A673 (cell line): ENCODE measurements at regions not wholly inside any gene's neighbourhood (a gene's known extent, or its start where the extent isn't known, plus 50 kb on each side); places are given as distances from the start of the nearest gene placed in this dataset.

ENCODE experiments used
- BruUV-seq: library from RNA; stranded (reverse); fragments of 400-500 nt; replicated peaks from 2 replicates; lab custom pipeline; 2021; lab: Mats Ljungman, UMichigan
- CTCF ChIA-PET: fragments of 300-600 bp; sonication (Branson Sonifier 250); formaldehyde crosslinking; loops from one replicate; lab custom pipeline; 2022; ENCODE audit warnings: antibody characterized with exemption; lab: Charles Lee
- POLR2A ChIA-PET: fragments of 300-600 bp; sonication (Branson Sonifier 250); formaldehyde crosslinking; loops from one replicate; lab custom pipeline; 2022; ENCODE audit warnings: antibody characterized with exemption; ENCODE audit not compliant: low non-redundant PET; lab: Charles Lee
- DNase-seq: peaks from one replicate; pipeline ENCODE4 v3.0.0-alpha.2; 2015; ENCODE audit warnings: low spot score
- H3K27ac ChIP-seq: fragments of 200-600 bp; sonication (generic); 2 replicates; pipeline ENCODE4 v1.5.1; 2016; ENCODE audit warnings: mixed run types, low read depth, mild to moderate bottlenecking, mixed read lengths, antibody characterized with exemption, low read length; ENCODE audit not compliant: poor library complexity, severe bottlenecking
- H3K27me3 ChIP-seq: fragments of 200-600 bp; sonication (generic); replicated peaks from 2 replicates; pipeline ENCODE4 v1.6.1; 2017; ENCODE audit warnings: mixed run types, low read depth, mild to moderate bottlenecking, mixed read lengths, antibody characterized with exemption, low read length; ENCODE audit not compliant: insufficient read depth, poor library complexity
- H3K36me3 ChIP-seq: fragments of 200-600 bp; sonication (generic); 2 replicates; pipeline ENCODE4 v1.6.1; 2016; ENCODE audit warnings: mixed run types, mild to moderate bottlenecking, mixed read lengths, antibody characterized with exemption, low read length; ENCODE audit not compliant: insufficient read depth, poor library complexity, severe bottlenecking
- H3K4me1 ChIP-seq: fragments of 200-600 bp; sonication (generic); 2 replicates; pipeline ENCODE4 v1.6.1; 2017; ENCODE audit warnings: mixed run types, mild to moderate bottlenecking, mixed read lengths, antibody characterized with exemption, low read length; ENCODE audit not compliant: insufficient read depth, poor library complexity, severe bottlenecking
- H3K4me3 ChIP-seq: fragments of 200-600 bp; sonication (generic); 2 replicates; pipeline ENCODE4 v1.5.1; 2016; ENCODE audit warnings: low read depth, mixed run types, mild to moderate bottlenecking, mixed read lengths, low read length; ENCODE audit not compliant: poor library complexity, severe bottlenecking
- H3K9me3 ChIP-seq: fragments of 200-600 bp; sonication (generic); 2 replicates; pipeline ENCODE4 v1.6.1; 2016; ENCODE audit warnings: mixed run types, low read depth, mild to moderate bottlenecking, mixed read lengths, antibody characterized with exemption, low read length; ENCODE audit not compliant: poor library complexity, severe bottlenecking
- EZH2 ChIP-seq: fragments of 200-600 bp; sonication (generic); IDR thresholded peaks from 2 replicates; pipeline ENCODE4 v1.6.1; 2017; ENCODE audit warnings: borderline replicate concordance, low read depth, mild to moderate bottlenecking, mixed read lengths, antibody characterized with exemption, low read length; ENCODE audit not compliant: poor library complexity, severe bottlenecking
- intact Hi-C: fragments of 100-400 bp; cut with micrococcal nuclease; formaldehyde crosslinking; loops from one replicate; pipeline ENCODE4 v1.10.0; 2022; ENCODE audit not compliant: unreplicated experiment
- TF ChIP-seq, protein P1 (sequence below): fragments of 300-800, 200-600 bp; sonication (generic); conservative IDR thresholded peaks from 2 replicates; pipeline ENCODE4 v1.5.1; 2017; ENCODE audit warnings: low read depth, mild to moderate bottlenecking, antibody characterized with exemption, low read length, moderate library complexity, mixed read lengths

GRCh38 chr7:51607447-51607846 is 290.8 kb upstream of the COBL start:
- Histone ChIP-seq H3K27ac (no peak overlapping the region), H3K9me3 (peaks cover 14% of the 10 kb centered on the region), H3K4me1 (no peaks in the 10 kb centered on the region), H3K36me3 (no peaks in the 10 kb centered on the region), H3K27me3 (no peaks in the 10 kb centered on the region), H3K4me3 (no peak overlapping the region)
- TF ChIP-seq EZH2: no peak
- TF ChIP-seq, protein P1, sequence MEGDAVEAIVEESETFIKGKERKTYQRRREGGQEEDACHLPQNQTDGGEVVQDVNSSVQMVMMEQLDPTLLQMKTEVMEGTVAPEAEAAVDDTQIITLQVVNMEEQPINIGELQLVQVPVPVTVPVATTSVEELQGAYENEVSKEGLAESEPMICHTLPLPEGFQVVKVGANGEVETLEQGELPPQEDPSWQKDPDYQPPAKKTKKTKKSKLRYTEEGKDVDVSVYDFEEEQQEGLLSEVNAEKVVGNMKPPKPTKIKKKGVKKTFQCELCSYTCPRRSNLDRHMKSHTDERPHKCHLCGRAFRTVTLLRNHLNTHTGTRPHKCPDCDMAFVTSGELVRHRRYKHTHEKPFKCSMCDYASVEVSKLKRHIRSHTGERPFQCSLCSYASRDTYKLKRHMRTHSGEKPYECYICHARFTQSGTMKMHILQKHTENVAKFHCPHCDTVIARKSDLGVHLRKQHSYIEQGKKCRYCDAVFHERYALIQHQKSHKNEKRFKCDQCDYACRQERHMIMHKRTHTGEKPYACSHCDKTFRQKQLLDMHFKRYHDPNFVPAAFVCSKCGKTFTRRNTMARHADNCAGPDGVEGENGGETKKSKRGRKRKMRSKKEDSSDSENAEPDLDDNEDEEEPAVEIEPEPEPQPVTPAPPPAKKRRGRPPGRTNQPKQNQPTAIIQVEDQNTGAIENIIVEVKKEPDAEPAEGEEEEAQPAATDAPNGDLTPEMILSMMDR: no peak
- DNase-seq: no peak
- intact Hi-C loops: no loop called here
- ChIA-PET POLR2A (no interaction called here), CTCF (no interaction called here)
- BruUV-seq: no TSS peak

DNA sequence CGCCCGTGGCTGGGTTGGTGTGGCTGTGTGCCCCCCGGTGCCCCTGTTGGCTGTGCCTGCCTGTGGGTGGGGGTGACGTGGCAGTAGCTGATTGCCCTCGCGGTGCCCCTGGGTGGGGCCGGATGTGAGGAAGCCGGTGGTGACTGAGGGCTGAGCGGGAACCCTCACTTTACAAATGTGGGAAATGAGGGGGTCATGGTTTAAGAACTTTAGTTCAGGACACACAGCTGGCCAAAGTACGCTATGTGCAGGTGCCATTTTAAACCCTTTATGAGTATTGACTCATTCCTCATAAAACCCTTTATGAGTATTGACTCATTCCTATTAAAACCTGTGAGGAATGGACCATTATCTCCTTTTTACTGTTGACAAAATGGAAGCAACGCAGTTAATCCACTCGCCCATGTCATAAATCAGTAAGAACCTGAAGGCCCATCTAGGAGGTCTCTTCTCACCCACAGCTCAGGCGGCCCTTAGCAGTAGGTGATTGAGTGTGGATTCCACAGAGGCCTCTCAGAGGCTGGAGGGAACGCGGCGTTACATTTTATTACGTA is 290.1 kb upstream of the COBL start:
- POLR2A ChIA-PET: no interaction called here
- H3K27ac ChIP-seq: no peak overlapping the region

GRCh38 chr7:51602376-51602775 is 285.8 kb upstream of the COBL start:
- Histone ChIP-seq H3K36me3 (no peaks in the 10 kb centered on the region), H3K9me3 (peaks cover 15% of the 10 kb centered on the region), H3K4me1 (no peaks in the 10 kb centered on the region), H3K27me3 (no peaks in the 10 kb centered on the region), H3K4me3 (no peak overlapping the region), H3K27ac (no peak overlapping the region)
- ChIA-PET POLR2A (no interaction called here), CTCF (no interaction called here)
- no TSS peak for BruUV-seq
- no peak for TF ChIP-seq EZH2
- TF ChIP-seq, protein P1: no peak
- intact Hi-C loops: no loop called here
- DNase-seq: no peak

More for the DNA sequence above, 290.1 kb upstream of the COBL start:
- CTCF ChIA-PET: no interaction called here
- BruUV-seq: no TSS peak
- no peak overlapping the region for H3K4me3 ChIP-seq
- no peaks in the 10 kb centered on the region for H3K4me1 ChIP-seq
- intact Hi-C loops: no loop called here
- H3K27me3 ChIP-seq: no peaks in the 10 kb centered on the region
- no peak for DNase-seq
- no peak for TF ChIP-seq EZH2
- TF ChIP-seq, protein P1: no peak
- H3K9me3 ChIP-seq: peaks cover 21% of the 10 kb centered on the region
- H3K36me3 ChIP-seq: no peaks in the 10 kb centered on the region
